SK-N-SH (cell line): ENCODE measurements at regions not wholly inside any gene's neighbourhood (a gene's known extent, or its start where the extent isn't known, plus 50 kb on each side); places are given as distances from the start of the nearest gene placed in this dataset.

ENCODE experiments used
- CTCF ChIA-PET: fragments of 300-600, 350-600 bp; formaldehyde crosslinking; extraction: SDS; loops from one replicate; lab custom pipeline; 2021; lab: Yijun Ruan, JAX
- POLR2A ChIA-PET: fragments of 350-600 bp; sonication (Branson Sonifier 250); formaldehyde crosslinking; extraction: SDS; loops from one replicate; lab custom pipeline; 2020; ENCODE audit warnings: antibody characterized with exemption, inconsistent platforms; lab: Yijun Ruan, JAX
- DNase-seq: peaks from one replicate; pipeline ENCODE4 v3.0.0; 2012
- H2AFZ ChIP-seq: fragments of 200-600 bp; sonication (generic); 2 replicates; pipeline ENCODE4 v1.8.1; 2016; ENCODE audit warnings: antibody characterized with exemption, mild to moderate bottlenecking, low read depth
- H3F3A ChIP-seq: fragments of 200-600 bp; sonication (generic); replicated peaks from 2 replicates; pipeline ENCODE3; 2016; ENCODE audit warnings: antibody characterized with exemption, mild to moderate bottlenecking; ENCODE audit not compliant: insufficient read depth
- H3K27ac ChIP-seq, 2 experiments: fragments of 200-500 bp in 1 of 2; fragments of 200-600 bp in 1 of 2; sonication (Bioruptor generic) in 1 of 2; sonication (generic), shearing (Covaris generic) in 1 of 2; 2 replicates each; pipeline versions ENCODE4 v1.5.1 to v1.6.1; 2014 to 2016; ENCODE audit warnings: low read depth in 2 of 2, inconsistent platforms in 1 of 2, low read length in 1 of 2, mild to moderate bottlenecking in 1 of 2, mixed read lengths in 1 of 2
- H3K27me3 ChIP-seq: fragments of 200-600 bp; sonication (generic), shearing (Covaris generic); 2 replicates; pipeline ENCODE4 v1.6.1; 2016; ENCODE audit warnings: mixed run types; ENCODE audit not compliant: insufficient read depth
- H3K36me3 ChIP-seq, 2 experiments: fragments of 200-500 bp in 1 of 2; fragments of 200-600 bp in 1 of 2; sonication (Bioruptor generic) in 1 of 2; sonication (generic) in 1 of 2; replicated peaks in 1 of 2; 2 replicates each; pipeline versions ENCODE3 to v1.5.1; 2014 to 2016; ENCODE audit warnings: low read length in 1 of 2, mild to moderate bottlenecking in 1 of 2; ENCODE audit not compliant: insufficient read depth in 2 of 2, control insufficient read depth in 1 of 2
- H3K4me1 ChIP-seq, 2 experiments: fragments of 200-500 bp in 1 of 2; fragments of 200-600 bp in 1 of 2; sonication (Bioruptor generic) in 1 of 2; sonication (generic), shearing (Covaris generic) in 1 of 2; 2 replicates each; pipeline versions ENCODE4 v1.5.1 to v1.6.1; 2014 to 2016; ENCODE audit warnings: low read depth in 1 of 2, low read length in 1 of 2, mixed run types in 1 of 2; ENCODE audit not compliant: insufficient read depth in 2 of 2, control insufficient read depth in 1 of 2
- H3K4me2 ChIP-seq: fragments of 200-600 bp; sonication (generic), shearing (Covaris generic); 2 replicates; pipeline ENCODE4 v1.6.1; 2017; ENCODE audit warnings: mixed run types
- H3K4me3 ChIP-seq, 2 experiments: fragments of 200-500 bp in 1 of 2; fragments of 200-600 bp in 1 of 2; sonication (Bioruptor generic) in 1 of 2; sonication (generic), shearing (Covaris generic) in 1 of 2; 2 replicates each; pipeline versions ENCODE4 v1.5.1 to v1.8.1; 2014 to 2016; ENCODE audit warnings: low read depth in 2 of 2, inconsistent platforms in 1 of 2, low read length in 1 of 2, mild to moderate bottlenecking in 1 of 2, mixed read lengths in 1 of 2, moderate library complexity in 1 of 2
- H3K79me2 ChIP-seq: fragments of 200-600 bp; sonication (generic); 2 replicates; pipeline ENCODE4 v1.8.1; 2017; ENCODE audit warnings: mild to moderate bottlenecking; ENCODE audit not compliant: insufficient read depth
- H3K9ac ChIP-seq: fragments of 200-600 bp; sonication (generic); 2 replicates; pipeline ENCODE4 v1.6.1; 2017; ENCODE audit warnings: mixed run types
- H3K9me2 ChIP-seq: fragments of 200-600 bp; sonication (generic); 2 replicates; pipeline ENCODE4 v1.6.1; 2017; ENCODE audit warnings: mixed run types
- H3K9me3 ChIP-seq: fragments of 200-600 bp; sonication (generic); 2 replicates; pipeline ENCODE4 v1.6.1; 2017; ENCODE audit warnings: mixed run types, mild to moderate bottlenecking, moderate library complexity
- H4K20me1 ChIP-seq: fragments of 200-600 bp; sonication (generic); 2 replicates; pipeline ENCODE4 v1.6.1; 2017; ENCODE audit warnings: mild to moderate bottlenecking, mixed run types; ENCODE audit not compliant: insufficient read depth
- CHD2 ChIP-seq: fragments of 150-350 bp; IDR thresholded peaks from 2 replicates; pipeline ENCODE4 v1.6.1; 2018; ENCODE audit warnings: low read length; ENCODE audit not compliant: partially characterized antibody
- ELF1 ChIP-seq: IDR thresholded peaks from 2 replicates; pipeline ENCODE4 v1.4.0; 2012
- EP300 ChIP-seq, 2 experiments: IDR thresholded peaks; 2 replicates each; pipeline versions ENCODE4 v1.4.0 to v1.6.1; 2012; ENCODE audit warnings: borderline replicate concordance in 1 of 2, low read depth in 1 of 2, low read length in 1 of 2
- EZH2phosphoT487 ChIP-seq: fragments of 200-600 bp; sonication (generic); IDR thresholded peaks from 2 replicates; pipeline ENCODE4 v1.6.1; 2017; ENCODE audit warnings: low read depth, mixed run types, mild to moderate bottlenecking, antibody characterized with exemption, moderate library complexity, borderline replicate concordance
- FOSL2 ChIP-seq: IDR thresholded peaks from 2 replicates; pipeline ENCODE4 v1.4.0; 2012; ENCODE audit warnings: low read depth, mild to moderate bottlenecking, moderate library complexity, borderline replicate concordance
- FOXM1 ChIP-seq: IDR thresholded peaks from 2 replicates; pipeline ENCODE4 v1.4.0; 2012; ENCODE audit warnings: low read depth, mild to moderate bottlenecking
- GABPA ChIP-seq: IDR thresholded peaks from 2 replicates; pipeline ENCODE4 v1.4.0; 2012; ENCODE audit warnings: low read depth, mild to moderate bottlenecking
- GATA2 ChIP-seq: sonication (generic); formaldehyde crosslinking; IDR thresholded peaks from 2 replicates; pipeline ENCODE4 v1.5.0; 2020; ENCODE audit warnings: mild to moderate bottlenecking, missing genetic modification reagents
- JUND ChIP-seq: IDR thresholded peaks from 2 replicates; pipeline ENCODE4 v1.4.0; 2012
- MXI1 ChIP-seq: IDR thresholded peaks from 2 replicates; pipeline ENCODE4 v1.6.1; 2012; ENCODE audit warnings: mild to moderate bottlenecking, low read depth, low read length, improper control_type of control experiment
- NFIC ChIP-seq: IDR thresholded peaks from 2 replicates; pipeline ENCODE4 v1.4.0; 2012; ENCODE audit warnings: borderline replicate concordance
- POLR2AphosphoS5 ChIP-seq: IDR thresholded peaks from 2 replicates; pipeline ENCODE4 v1.6.1; 2012; ENCODE audit warnings: low read depth, low read length
- RAD21 ChIP-seq: IDR thresholded peaks from 2 replicates; pipeline ENCODE4 v1.6.1; 2012; ENCODE audit warnings: mild to moderate bottlenecking, low read length
- RCOR1 ChIP-seq: fragments of 150-350 bp; IDR thresholded peaks from 2 replicates; pipeline ENCODE4 v1.6.1; 2017; ENCODE audit warnings: antibody characterized with exemption, low read length
- RFX5 ChIP-seq: IDR thresholded peaks from 2 replicates; pipeline ENCODE4 v1.6.1; 2012; ENCODE audit warnings: mild to moderate bottlenecking, improper control_type of control experiment, low read length
- SMC3 ChIP-seq: IDR thresholded peaks from 2 replicates; pipeline ENCODE4 v1.6.1; 2012; ENCODE audit warnings: low read depth, low read length, improper control_type of control experiment
- TAF1 ChIP-seq: IDR thresholded peaks from 2 replicates; pipeline ENCODE4 v1.6.1; 2012; ENCODE audit warnings: low read depth, mild to moderate bottlenecking, low read length, moderate library complexity, borderline replicate concordance
- TEAD4 ChIP-seq: IDR thresholded peaks from 2 replicates; pipeline ENCODE4 v1.4.0; 2012; ENCODE audit warnings: mild to moderate bottlenecking, borderline replicate concordance; ENCODE audit not compliant: insufficient read depth
- YY1 ChIP-seq: IDR thresholded peaks from 2 replicates; pipeline ENCODE4 v1.4.0; 2012; ENCODE audit warnings: low read depth, mild to moderate bottlenecking
- TF ChIP-seq, protein P1 (sequence below): IDR thresholded peaks from 2 replicates; pipeline ENCODE4 v1.4.0; 2012; ENCODE audit warnings: low read depth, borderline replicate concordance
- TF ChIP-seq, protein P2 (sequence below): IDR thresholded peaks from 2 replicates; pipeline ENCODE4; 2012
- TF ChIP-seq, protein P3 (sequence below): fragments of 150-350 bp; IDR thresholded peaks from 2 replicates; pipeline ENCODE4 v1.6.1; 2016; ENCODE audit warnings: mild to moderate bottlenecking, low read depth, low read length
- TF ChIP-seq, protein P4 (sequence below): IDR thresholded peaks from 2 replicates; pipeline ENCODE4 v1.6.1; 2012; ENCODE audit warnings: mild to moderate bottlenecking, low read depth, low read length, moderate library complexity

DNA sequence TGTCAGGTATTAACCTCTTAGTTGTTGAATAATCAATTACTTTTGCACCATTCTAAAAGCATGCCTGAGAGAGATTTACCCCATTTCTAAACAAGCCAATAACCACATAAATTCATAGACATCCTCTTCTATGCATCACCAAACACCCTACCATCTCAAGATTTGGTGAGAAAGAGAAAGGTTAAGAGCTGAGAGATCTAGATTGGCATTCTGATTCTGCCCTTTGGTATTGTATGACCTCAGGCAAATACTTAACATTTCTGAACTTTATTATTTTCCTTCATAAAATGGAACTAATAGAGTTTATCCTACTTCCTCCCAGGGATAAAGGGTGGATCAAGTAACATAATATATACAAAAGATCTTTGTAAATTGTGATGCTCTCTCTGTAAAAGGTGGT is 146.5 kb upstream of the MME start:
- no peak overlapping the region for H3K4me2 ChIP-seq
- ChIA-PET POLR2A (no interaction called here), CTCF (no interaction called here)

DNA sequence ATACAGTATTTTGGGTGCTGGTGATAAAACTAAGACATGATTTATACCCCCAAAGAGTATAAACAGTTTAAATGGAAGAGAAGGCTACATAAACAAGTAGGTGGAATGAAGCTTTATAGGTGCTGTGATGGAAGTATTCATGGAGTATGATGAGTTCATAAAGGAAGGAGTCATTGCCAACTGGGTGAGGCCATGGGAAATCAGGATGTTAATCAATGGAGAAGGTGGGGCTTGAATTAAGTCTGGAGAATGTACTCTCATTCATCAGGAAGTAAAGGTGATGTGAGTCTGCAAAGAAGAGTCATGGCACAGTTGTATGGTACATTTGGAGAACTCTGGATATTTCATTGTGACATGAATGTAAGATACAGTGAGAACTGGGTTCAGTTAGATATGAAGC is 147.5 kb upstream of the MME start:
- H3K4me2 ChIP-seq, result no peak overlapping the region
- no peaks in the 10 kb centered on the region for H3K79me2 ChIP-seq
- no peak overlapping the region for H2AFZ ChIP-seq
- no peaks in the 10 kb centered on the region for H3K36me3 ChIP-seq
- no peak overlapping the region for H3K9ac ChIP-seq
- CTCF ChIA-PET, result no interaction called here
- H3K9me3 ChIP-seq, result no peaks in the 10 kb centered on the region
- H3F3A ChIP-seq, result no peaks in the 10 kb centered on the region
- POLR2A ChIA-PET, result no interaction called here
- H3K27me3 ChIP-seq, result no peaks in the 10 kb centered on the region
- no peak overlapping the region for H3K27ac ChIP-seq
- no peaks in the 10 kb centered on the region for H3K9me2 ChIP-seq
- no peak for TF ChIP-seq FOXM1
- TF ChIP-seq, protein P1, sequence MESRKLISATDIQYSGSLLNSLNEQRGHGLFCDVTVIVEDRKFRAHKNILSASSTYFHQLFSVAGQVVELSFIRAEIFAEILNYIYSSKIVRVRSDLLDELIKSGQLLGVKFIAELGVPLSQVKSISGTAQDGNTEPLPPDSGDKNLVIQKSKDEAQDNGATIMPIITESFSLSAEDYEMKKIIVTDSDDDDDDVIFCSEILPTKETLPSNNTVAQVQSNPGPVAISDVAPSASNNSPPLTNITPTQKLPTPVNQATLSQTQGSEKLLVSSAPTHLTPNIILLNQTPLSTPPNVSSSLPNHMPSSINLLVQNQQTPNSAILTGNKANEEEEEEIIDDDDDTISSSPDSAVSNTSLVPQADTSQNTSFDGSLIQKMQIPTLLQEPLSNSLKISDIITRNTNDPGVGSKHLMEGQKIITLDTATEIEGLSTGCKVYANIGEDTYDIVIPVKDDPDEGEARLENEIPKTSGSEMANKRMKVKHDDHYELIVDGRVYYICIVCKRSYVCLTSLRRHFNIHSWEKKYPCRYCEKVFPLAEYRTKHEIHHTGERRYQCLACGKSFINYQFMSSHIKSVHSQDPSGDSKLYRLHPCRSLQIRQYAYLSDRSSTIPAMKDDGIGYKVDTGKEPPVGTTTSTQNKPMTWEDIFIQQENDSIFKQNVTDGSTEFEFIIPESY, result no peak
- TF ChIP-seq RFX5, result no peak
- TF ChIP-seq, protein P2, sequence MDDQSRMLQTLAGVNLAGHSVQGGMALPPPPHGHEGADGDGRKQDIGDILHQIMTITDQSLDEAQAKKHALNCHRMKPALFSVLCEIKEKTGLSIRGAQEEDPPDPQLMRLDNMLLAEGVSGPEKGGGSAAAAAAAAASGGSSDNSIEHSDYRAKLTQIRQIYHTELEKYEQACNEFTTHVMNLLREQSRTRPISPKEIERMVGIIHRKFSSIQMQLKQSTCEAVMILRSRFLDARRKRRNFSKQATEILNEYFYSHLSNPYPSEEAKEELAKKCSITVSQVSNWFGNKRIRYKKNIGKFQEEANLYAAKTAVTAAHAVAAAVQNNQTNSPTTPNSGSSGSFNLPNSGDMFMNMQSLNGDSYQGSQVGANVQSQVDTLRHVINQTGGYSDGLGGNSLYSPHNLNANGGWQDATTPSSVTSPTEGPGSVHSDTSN, result no peak
- no peak for TF ChIP-seq JUND
- no peak for TF ChIP-seq MXI1
- no peak for TF ChIP-seq EP300 (IDR thresholded peaks at IDR 0.05; ENCODE audit: borderline replicate concordance in 1 of 2, low read depth in 1 of 2, low read length in 1 of 2)
- TF ChIP-seq GABPA, result no peak
- no peak for TF ChIP-seq ELF1
- TF ChIP-seq FOSL2, result no peak
- TF ChIP-seq GATA2, result no peak
- TF ChIP-seq, protein P3, sequence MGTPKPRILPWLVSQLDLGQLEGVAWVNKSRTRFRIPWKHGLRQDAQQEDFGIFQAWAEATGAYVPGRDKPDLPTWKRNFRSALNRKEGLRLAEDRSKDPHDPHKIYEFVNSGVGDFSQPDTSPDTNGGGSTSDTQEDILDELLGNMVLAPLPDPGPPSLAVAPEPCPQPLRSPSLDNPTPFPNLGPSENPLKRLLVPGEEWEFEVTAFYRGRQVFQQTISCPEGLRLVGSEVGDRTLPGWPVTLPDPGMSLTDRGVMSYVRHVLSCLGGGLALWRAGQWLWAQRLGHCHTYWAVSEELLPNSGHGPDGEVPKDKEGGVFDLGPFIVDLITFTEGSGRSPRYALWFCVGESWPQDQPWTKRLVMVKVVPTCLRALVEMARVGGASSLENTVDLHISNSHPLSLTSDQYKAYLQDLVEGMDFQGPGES, result no peak
- TF ChIP-seq SMC3, result no peak
- no peak for TF ChIP-seq RCOR1
- TF ChIP-seq RAD21, result no peak
- no peak for TF ChIP-seq NFIC
- TF ChIP-seq YY1, result no peak
- TF ChIP-seq TAF1, result no peak
- TF ChIP-seq CHD2, result no peak
- no peak for TF ChIP-seq EZH2phosphoT487
- no peaks in the 10 kb centered on the region for H4K20me1 ChIP-seq
- H3K4me3 ChIP-seq, result no peak overlapping the region
- H3K4me1 ChIP-seq, result no peaks in the 10 kb centered on the region; a peak in 1 of 4 replicates
- DNase-seq, result no peak

More for the DNA sequence above, 146.5 kb upstream of the MME start:
- Histone ChIP-seq H3K36me3 (no peaks in the 10 kb centered on the region), H3F3A (no peaks in the 10 kb centered on the region), H4K20me1 (no peaks in the 10 kb centered on the region), H3K9me2 (no peaks in the 10 kb centered on the region), H3K9ac (no peak overlapping the region), H3K27me3 (no peaks in the 10 kb centered on the region), H3K4me3 (no peak overlapping the region), H3K27ac (no peak overlapping the region), H3K4me1 (no peaks in the 10 kb centered on the region; a peak in 1 of 4 replicates)
- no peak for DNase-seq
- no peak for TF ChIP-seq POLR2AphosphoS5
- no peak for TF ChIP-seq JUND
- TF ChIP-seq TEAD4, result no peak
- TF ChIP-seq, protein P4, sequence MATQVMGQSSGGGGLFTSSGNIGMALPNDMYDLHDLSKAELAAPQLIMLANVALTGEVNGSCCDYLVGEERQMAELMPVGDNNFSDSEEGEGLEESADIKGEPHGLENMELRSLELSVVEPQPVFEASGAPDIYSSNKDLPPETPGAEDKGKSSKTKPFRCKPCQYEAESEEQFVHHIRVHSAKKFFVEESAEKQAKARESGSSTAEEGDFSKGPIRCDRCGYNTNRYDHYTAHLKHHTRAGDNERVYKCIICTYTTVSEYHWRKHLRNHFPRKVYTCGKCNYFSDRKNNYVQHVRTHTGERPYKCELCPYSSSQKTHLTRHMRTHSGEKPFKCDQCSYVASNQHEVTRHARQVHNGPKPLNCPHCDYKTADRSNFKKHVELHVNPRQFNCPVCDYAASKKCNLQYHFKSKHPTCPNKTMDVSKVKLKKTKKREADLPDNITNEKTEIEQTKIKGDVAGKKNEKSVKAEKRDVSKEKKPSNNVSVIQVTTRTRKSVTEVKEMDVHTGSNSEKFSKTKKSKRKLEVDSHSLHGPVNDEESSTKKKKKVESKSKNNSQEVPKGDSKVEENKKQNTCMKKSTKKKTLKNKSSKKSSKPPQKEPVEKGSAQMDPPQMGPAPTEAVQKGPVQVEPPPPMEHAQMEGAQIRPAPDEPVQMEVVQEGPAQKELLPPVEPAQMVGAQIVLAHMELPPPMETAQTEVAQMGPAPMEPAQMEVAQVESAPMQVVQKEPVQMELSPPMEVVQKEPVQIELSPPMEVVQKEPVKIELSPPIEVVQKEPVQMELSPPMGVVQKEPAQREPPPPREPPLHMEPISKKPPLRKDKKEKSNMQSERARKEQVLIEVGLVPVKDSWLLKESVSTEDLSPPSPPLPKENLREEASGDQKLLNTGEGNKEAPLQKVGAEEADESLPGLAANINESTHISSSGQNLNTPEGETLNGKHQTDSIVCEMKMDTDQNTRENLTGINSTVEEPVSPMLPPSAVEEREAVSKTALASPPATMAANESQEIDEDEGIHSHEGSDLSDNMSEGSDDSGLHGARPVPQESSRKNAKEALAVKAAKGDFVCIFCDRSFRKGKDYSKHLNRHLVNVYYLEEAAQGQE, result no peak
- TF ChIP-seq, all 33 proteins: peak for 0
- Histone ChIP-seq H2AFZ (no peak overlapping the region), H3K9me3 (no peaks in the 10 kb centered on the region), H3K79me2 (no peaks in the 10 kb centered on the region)
